GM23338 (cell line): ENCODE measurements at regions not wholly inside any gene's neighbourhood (a gene's known extent, or its start where the extent isn't known, plus 50 kb on each side); places are given as distances from the start of the nearest gene placed in this dataset.
"Not testable (repeated sequence)": the region's sequence is repeated elsewhere in the genome, so short reads cannot be mapped to it uniquely, and the experiment has no call there.

Experiments used
- CREB1 ChIP-seq: fragments of 250-450 bp; sonication (Bioruptor Pico); IDR thresholded peaks from 2 replicates; pipeline ENCODE4 v1.5.0; 2020; ENCODE audit warnings: low read depth, mild to moderate bottlenecking, moderate library complexity
- CTCF ChIP-seq, 2 experiments: fragments of 200-600 bp in 1 of 2; sonication (generic) in 1 of 2; conservative IDR thresholded peaks; 2 replicates each; pipeline versions ENCODE4 v1.5.1 to v1.6.1; 2016 to 2017; ENCODE audit warnings: antibody characterized with exemption in 2 of 2, low read depth in 2 of 2, mild to moderate bottlenecking in 2 of 2, moderate library complexity in 1 of 2
- ETS1 ChIP-seq: IDR thresholded peaks from 2 replicates; pipeline ENCODE4 v1.6.1; 2016; ENCODE audit warnings: antibody characterized with exemption
- EZH2 ChIP-seq: fragments of 200-600 bp; sonication (generic); IDR thresholded peaks from one replicate; pipeline ENCODE4 v1.8.0; 2017; ENCODE audit warnings: antibody characterized with exemption, mild to moderate bottlenecking, low read depth; ENCODE audit not compliant: unreplicated experiment
- EZH2phosphoT487 ChIP-seq: fragments of 200-600 bp; sonication (generic); IDR thresholded peaks from one replicate; pipeline ENCODE4 v1.8.1; 2018; ENCODE audit warnings: antibody characterized with exemption; ENCODE audit not compliant: unreplicated experiment
- JUNB ChIP-seq: IDR thresholded peaks from one replicate; pipeline ENCODE4 v1.6.1; 2016; ENCODE audit warnings: antibody characterized with exemption; ENCODE audit not compliant: unreplicated experiment
- POLR2AphosphoS5 ChIP-seq: IDR thresholded peaks from 2 replicates; pipeline ENCODE4 v1.6.1; 2016; ENCODE audit warnings: antibody characterized with exemption, low read depth
- REST ChIP-seq: IDR thresholded peaks from one replicate; pipeline ENCODE4 v1.6.1; 2018; ENCODE audit warnings: antibody characterized with exemption; ENCODE audit not compliant: unreplicated experiment
- STAT1 ChIP-seq: IDR thresholded peaks from one replicate; pipeline ENCODE4 v1.6.1; 2016; ENCODE audit warnings: antibody characterized with exemption; ENCODE audit not compliant: unreplicated experiment
- ZNF114 ChIP-seq: fragments of 250-450 bp; sonication (Bioruptor Pico); IDR thresholded peaks from 2 replicates; pipeline ENCODE4 v1.5.0; 2020; ENCODE audit warnings: mild to moderate bottlenecking, moderate library complexity
- ZNF331 ChIP-seq: fragments of 250-450 bp; sonication (Bioruptor Pico); IDR thresholded peaks from 2 replicates; pipeline ENCODE4 v1.5.0; 2020; ENCODE audit warnings: low read depth, mild to moderate bottlenecking, moderate library complexity
- ZNF462 ChIP-seq: fragments of 250-450 bp; sonication (Bioruptor Pico); IDR thresholded peaks from 2 replicates; pipeline ENCODE4 v1.5.0; 2020; ENCODE audit warnings: mild to moderate bottlenecking, moderate library complexity

- TF ChIP-seq CTCF (conservative IDR thresholded peaks at IDR 0.05; ENCODE audit: low read depth in 2 of 2); CREB1 (CRISPR knock-in tag); EZH2; JUNB; POLR2AphosphoS5; EZH2phosphoT487; STAT1; REST; ETS1; ZNF462 (CRISPR knock-in tag); ZNF114 (CRISPR knock-in tag); ZNF331 (CRISPR knock-in tag): not testable (repeated sequence)
Observed at GRCh38 chrX:128954697-128955096, 568.6 kb downstream of the SMARCA1 start.
